ENCODE measurements at regions not wholly inside any gene's neighbourhood (a gene's known extent, or its start where the extent isn't known, plus 50 kb on each side); places are given as distances from the start of the nearest gene placed in this dataset.

DNA sequence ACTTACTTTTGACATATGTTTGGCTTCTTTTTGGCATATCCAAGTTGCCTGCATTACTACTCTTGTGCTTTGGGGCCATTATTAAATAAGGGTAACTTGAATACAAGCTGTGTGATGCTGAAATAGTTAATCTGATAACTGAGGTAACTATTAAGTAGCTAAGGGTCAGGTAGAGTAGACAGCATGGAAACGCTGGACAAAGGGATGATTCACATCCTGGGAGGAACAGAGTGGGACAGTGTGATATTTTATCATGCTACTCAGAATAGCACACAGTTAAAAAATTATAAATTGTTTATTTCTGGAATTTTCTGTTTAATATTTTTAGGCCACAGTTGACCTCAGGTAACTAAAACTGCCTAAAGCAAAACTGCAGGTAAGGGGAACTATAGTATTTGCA is 483.9 kb downstream of the RFPL4B start:
- ATAC-seq: no peak
- Mint-ChIP-seq H3K4me1 (no peaks in the 10 kb centered on the region), H3K27me3 (no peaks in the 10 kb centered on the region)

DNA sequence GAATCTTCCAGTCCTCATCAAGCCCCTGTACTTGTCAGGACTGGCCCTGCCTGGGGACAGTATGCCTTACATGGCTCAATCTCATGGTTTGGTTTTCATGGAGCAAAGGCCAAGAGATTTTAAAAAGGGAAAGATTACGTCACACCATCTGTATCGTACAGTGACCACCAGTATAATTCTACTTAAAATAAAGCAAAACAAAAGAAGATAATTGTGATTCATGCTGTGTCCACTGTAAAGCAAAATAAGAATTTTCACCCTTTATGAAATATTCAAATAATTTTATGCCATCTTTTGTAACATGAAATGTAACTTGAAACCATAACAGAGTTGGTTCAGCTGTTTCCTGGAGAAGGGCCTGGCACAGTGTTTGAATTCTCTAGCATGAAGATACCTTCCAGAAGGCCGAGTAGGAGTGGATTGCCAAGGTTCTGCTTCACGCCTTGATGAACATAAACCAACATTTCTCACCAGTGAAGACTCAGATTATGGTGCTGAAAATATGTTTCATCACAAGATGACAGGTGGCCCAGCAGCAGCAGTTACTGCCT is 486.5 kb downstream of the RFPL4B start:
- no peak overlapping the region for H3K4me3 Mint-ChIP-seq
- no peak for DNase-seq
- ATAC-seq: no peak
- H3K27me3 Mint-ChIP-seq: no peaks in the 10 kb centered on the region
- H3K9me3 Mint-ChIP-seq: peaks cover 0 to 5% of the 10 kb centered on the region in 2 donors
- no peak overlapping the region for H3K27ac Mint-ChIP-seq
- no peaks in the 10 kb centered on the region for H3K4me1 Mint-ChIP-seq

More for the DNA sequence above, 483.9 kb downstream of the RFPL4B start:
- no peak for DNase-seq
- peaks cover 0 to under 1% of the 10 kb centered on the region in 2 donors for H3K9me3 Mint-ChIP-seq
- no peak overlapping the region for H3K4me3 Mint-ChIP-seq
- no peak overlapping the region for H3K27ac Mint-ChIP-seq

DNA sequence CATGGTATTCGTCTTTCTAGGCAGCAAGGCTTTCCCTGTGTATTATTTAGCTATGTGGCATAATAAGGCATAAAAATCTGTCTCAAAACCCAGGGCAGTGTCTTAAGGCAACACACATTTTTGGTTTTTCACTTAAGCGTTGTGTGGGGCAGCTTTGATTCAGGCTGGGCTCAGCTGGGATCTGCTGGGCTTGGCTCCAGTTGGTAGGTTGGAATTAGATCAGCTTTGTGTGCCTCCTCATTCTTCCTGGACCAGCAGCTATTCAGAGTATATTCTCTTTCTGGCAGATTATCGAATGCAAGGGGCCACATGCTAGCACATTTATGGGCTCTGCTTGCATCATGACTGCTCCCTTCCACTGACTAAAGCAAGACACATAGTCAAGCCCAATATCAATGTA is 487.9 kb downstream of the RFPL4B start:
- H3K4me1 Mint-ChIP-seq: no peaks in the 10 kb centered on the region
- H3K27me3 Mint-ChIP-seq: no peaks in the 10 kb centered on the region
- H3K9me3 Mint-ChIP-seq: peaks cover 0 to 5% of the 10 kb centered on the region in 2 donors
- H3K4me3 Mint-ChIP-seq: no peak overlapping the region
- no peak overlapping the region for H3K27ac Mint-ChIP-seq
- DNase-seq (no peak), ATAC-seq (no peak)

- Mint-ChIP-seq H3K27ac (no peak overlapping the region), H3K9me3 (peaks cover 5 to 11% of the 10 kb centered on the region in 2 donors), H3K4me3 (no peak overlapping the region), H3K4me1 (no peaks in the 10 kb centered on the region), H3K27me3 (no peaks in the 10 kb centered on the region)
- DNase-seq (no peak), ATAC-seq (no peak)
These were observed 492.4 kb downstream of the RFPL4B start for GRCh38 chr6:112839525-112839961.

DNA sequence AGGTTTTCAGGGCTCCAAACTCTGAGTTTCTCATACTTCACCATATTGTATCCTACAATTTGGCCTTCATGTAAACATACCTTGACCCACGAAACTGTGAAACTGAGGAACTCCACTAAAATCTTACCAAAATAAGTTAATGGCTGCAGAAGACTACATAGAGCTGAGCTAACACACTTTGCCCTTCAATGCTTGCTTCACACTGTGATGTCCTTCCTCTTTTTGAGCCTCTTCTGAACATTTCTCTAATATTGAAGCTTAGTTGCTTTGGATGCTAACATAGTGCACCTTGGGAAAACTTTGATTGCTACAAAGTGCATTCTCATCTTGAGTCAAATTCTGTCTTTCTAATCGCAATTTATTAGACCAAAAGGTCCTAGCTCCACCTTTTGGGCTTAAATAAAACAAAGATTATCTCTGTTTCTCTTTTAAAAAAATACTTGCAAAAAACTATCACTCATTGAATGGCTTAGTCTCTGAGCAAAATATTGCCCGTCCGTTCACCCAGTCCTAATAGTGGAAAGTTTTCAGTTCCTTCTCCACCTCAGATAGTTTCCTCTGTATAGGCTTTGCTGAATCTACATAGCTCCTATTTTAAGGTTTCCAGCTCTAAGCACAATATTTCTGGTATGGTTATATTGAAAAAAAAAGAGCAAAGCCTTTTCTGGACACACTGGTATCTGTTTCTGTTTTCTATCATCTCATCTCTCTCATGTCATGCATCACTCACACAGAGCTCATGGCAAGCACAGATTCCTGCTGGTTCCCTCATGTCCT is 494.6 kb downstream of the RFPL4B start:
- Mint-ChIP-seq H3K9me3 (peaks cover 0 to 11% of the 10 kb centered on the region in 2 donors), H3K27me3 (no peaks in the 10 kb centered on the region), H3K4me1 (no peaks in the 10 kb centered on the region), H3K27ac (no peak overlapping the region), H3K4me3 (no peak overlapping the region)
- DNase-seq (no peak), ATAC-seq (no peak)

GRCh38 chr6:112842330-112842685 is 495.2 kb downstream of the RFPL4B start:
- H3K4me1 Mint-ChIP-seq: no peaks in the 10 kb centered on the region
- no peak overlapping the region for H3K4me3 Mint-ChIP-seq
- ATAC-seq (no peak), DNase-seq (no peak)
- H3K27ac Mint-ChIP-seq: no peak overlapping the region
- no peaks in the 10 kb centered on the region for H3K27me3 Mint-ChIP-seq
- peaks cover 0 to 11% of the 10 kb centered on the region in 2 donors for H3K9me3 Mint-ChIP-seq

DNA sequence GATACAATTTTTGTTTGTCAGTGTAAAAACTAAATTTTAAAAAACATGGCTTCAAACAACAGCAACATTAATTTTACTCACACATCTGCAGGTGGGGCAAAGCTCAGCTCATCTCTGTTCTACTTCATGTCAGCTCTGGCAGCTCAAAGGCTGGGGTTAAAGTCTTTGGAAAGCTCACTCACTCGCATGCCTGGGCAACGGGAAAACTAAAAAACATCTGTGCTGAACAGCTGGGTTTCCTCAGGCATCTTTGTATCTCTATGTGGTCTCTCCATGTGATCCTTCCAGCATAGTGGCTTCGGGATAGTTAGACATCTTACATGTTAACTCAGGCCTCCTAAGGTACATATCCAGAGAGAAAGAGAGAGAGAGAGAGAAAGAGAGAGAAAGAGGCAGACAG is 499.6 kb downstream of the RFPL4B start:
- peaks cover 0 to 11% of the 10 kb centered on the region in 2 donors for H3K9me3 Mint-ChIP-seq
- ATAC-seq: no peak
- H3K4me3 Mint-ChIP-seq: no peak overlapping the region
- no peaks in the 10 kb centered on the region for H3K27me3 Mint-ChIP-seq
- H3K4me1 Mint-ChIP-seq: no peaks in the 10 kb centered on the region
- H3K27ac Mint-ChIP-seq: no peak overlapping the region
- no peak for DNase-seq

- Mint-ChIP-seq H3K4me1 (no peaks in the 10 kb centered on the region), H3K9me3 (no peaks in the 10 kb centered on the region), H3K27ac (no peak overlapping the region), H3K4me3 (no peak overlapping the region), H3K27me3 (no peaks in the 10 kb centered on the region)
- no peak for ATAC-seq
- no peak for DNase-seq
These were observed 504.0 kb downstream of the RFPL4B start for GRCh38 chr6:112851146-112851545.

GRCh38 chr6:112853162-112853561 is 506.0 kb downstream of the RFPL4B start:
- no peaks in the 10 kb centered on the region for H3K4me1 Mint-ChIP-seq
- H3K9me3 Mint-ChIP-seq: peaks cover 0 to 5% of the 10 kb centered on the region in 2 donors
- H3K4me3 Mint-ChIP-seq: no peak overlapping the region
- no peaks in the 10 kb centered on the region for H3K27me3 Mint-ChIP-seq
- no peak overlapping the region for H3K27ac Mint-ChIP-seq
- DNase-seq (no peak), ATAC-seq (no peak)

GRCh38 chr6:112863753-112864152 is 516.6 kb downstream of the RFPL4B start:
- no peak for ATAC-seq
- Mint-ChIP-seq H3K9me3 (peaks cover 0 to 14% of the 10 kb centered on the region in 2 donors), H3K4me3 (no peak overlapping the region), H3K27me3 (no peaks in the 10 kb centered on the region), H3K4me1 (no peaks in the 10 kb centered on the region), H3K27ac (no peak overlapping the region)
- no peak for DNase-seq

GRCh38 chr6:112865131-112865530 is 518.0 kb downstream of the RFPL4B start:
- no peak for ATAC-seq
- Mint-ChIP-seq H3K27ac (no peak overlapping the region), H3K27me3 (no peaks in the 10 kb centered on the region), H3K4me3 (no peak overlapping the region), H3K9me3 (peaks cover 10 to 25% of the 10 kb centered on the region in 2 donors), H3K4me1 (no peaks in the 10 kb centered on the region)
- DNase-seq: no peak

DNA sequence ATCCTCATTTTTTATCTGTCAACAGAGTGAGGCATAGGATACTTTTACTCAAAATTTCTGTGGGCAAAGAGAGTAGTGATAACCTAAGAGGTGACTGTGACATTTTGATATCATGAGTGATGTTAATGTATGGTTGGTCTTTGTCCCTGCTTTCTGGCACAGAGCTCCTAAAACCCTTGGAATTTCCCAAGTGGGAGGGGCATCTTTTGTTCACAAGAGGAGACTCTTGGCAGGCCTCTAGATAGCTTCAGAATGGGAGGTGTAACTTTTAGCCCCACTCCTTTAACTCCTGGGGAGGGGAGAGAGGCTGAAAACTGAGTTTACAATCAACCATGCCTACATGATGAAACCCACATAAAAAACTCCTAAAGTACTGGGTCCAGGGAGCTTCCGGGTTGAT is 527.8 kb downstream of the RFPL4B start:
- no peak overlapping the region for H3K4me3 Mint-ChIP-seq
- ATAC-seq (no peak), DNase-seq (no peak)
- no peaks in the 10 kb centered on the region for H3K4me1 Mint-ChIP-seq
- H3K9me3 Mint-ChIP-seq: peaks cover 1 to 10% of the 10 kb centered on the region in 2 donors
- no peak overlapping the region for H3K27ac Mint-ChIP-seq
- no peaks in the 10 kb centered on the region for H3K27me3 Mint-ChIP-seq

DNA sequence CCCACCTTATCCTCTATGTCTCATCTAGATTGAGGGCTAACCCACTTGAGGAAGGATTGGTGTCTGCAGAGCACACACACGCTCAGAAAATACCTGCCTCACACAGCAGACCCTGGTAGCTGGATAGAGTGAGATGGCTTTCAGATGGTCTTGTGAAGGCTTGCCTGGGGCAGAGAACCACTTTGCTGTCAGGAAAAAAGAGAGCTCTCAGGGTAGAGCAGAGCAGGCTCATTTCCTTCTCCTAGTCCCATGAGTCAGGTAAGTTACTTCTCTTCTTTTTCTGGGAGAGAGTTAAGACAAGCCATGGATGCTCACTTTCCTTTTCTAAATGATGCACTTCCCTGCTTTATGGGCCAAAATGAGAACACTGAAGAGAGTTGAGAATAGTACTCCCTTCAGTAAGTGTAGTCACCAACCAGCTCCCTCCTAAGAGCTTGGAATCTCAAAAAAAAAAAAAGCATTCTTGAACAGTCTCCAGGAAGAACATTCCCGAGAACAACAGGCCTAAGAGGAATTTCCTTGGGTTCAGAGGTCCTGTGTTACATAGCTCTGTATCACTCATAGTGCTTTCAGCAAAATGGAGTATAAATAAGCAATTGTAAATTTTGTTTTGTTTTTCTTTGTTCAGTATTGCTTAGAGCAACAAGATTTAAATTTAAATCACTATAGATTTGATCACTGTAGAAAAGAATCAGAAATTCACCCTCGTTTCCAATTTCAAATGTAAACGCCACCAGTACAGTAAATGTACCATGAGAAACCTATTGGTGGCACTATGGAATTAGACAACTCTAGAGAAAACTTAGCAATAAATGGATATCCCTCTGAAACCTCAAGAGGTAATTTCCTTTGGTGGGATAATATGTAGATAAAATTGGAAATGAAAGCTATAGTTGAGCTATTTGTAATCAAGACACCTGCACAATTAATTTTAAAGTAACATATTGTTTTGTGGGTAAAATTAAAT is 530.3 kb downstream of the RFPL4B start:
- Mint-ChIP-seq H3K4me3 (no peak overlapping the region), H3K27me3 (no peaks in the 10 kb centered on the region), H3K27ac (no peak overlapping the region), H3K4me1 (no peaks in the 10 kb centered on the region), H3K9me3 (no peaks in the 10 kb centered on the region)
- no peak for ATAC-seq
- DNase-seq: no peak

GRCh38 chr6:112879920-112880413 is 532.8 kb downstream of the RFPL4B start:
- Mint-ChIP-seq H3K27ac (no peak overlapping the region), H3K4me3 (peak overlapping the region in 1 of 2 donors; percentile 45), H3K27me3 (no peaks in the 10 kb centered on the region), H3K4me1 (no peaks in the 10 kb centered on the region), H3K9me3 (no peaks in the 10 kb centered on the region)
- DNase-seq (peak in 1 of 2 donors; percentile 41), ATAC-seq (peak; percentile 89)

GRCh38 chr6:112881027-112881426 is 533.9 kb downstream of the RFPL4B start:
- DNase-seq: no peak
- no peak overlapping the region for H3K4me3 Mint-ChIP-seq
- H3K27ac Mint-ChIP-seq: no peak overlapping the region
- H3K9me3 Mint-ChIP-seq: peaks cover 4 to 7% of the 10 kb centered on the region in 2 donors
- no peak for ATAC-seq
- H3K27me3 Mint-ChIP-seq: no peaks in the 10 kb centered on the region
- H3K4me1 Mint-ChIP-seq: no peaks in the 10 kb centered on the region

Measured in stimulated activated naive CD8-positive, alpha-beta T cell treated with anti-CD3 and anti-CD28 coated beads, Interleukin-15, amount 100 ng/mL, for 72 hours (primary cell).